ENCODE measurements at regions not wholly inside any gene's neighbourhood (a gene's known extent, or its start where the extent isn't known, plus 50 kb on each side); places are given as distances from the start of the nearest gene placed in this dataset.
A peak's percentile ranks its signal among the peaks of the same experiment; 100 is the strongest.

DNA sequence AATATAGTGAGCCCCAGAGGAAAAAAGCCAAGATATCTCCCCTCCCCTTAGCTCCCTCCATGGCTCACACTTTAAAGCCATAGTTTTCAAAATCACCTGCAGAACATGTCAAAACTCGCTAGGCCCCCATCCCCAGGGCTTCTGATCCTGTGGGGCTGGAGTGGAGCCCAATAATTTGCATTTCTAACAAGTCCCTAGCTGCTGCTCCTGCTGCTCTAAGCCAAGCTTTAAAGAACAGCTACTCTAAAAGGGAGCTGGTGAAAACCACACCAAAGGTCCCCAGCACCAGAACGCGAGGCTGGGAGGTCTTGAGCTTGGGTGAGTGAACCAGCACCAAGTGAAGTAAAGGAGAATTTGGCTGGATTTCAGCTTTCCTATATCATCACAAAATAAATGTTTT is 237.1 kb downstream of the ZNF674 start:
- H3K27me3 ChIP-seq (ENCODE audit: insufficient read depth, low read length): peaks cover 8% of the 10 kb centered on the region
- H3K27ac ChIP-seq (ENCODE audit: low read depth, low read length): no peak overlapping the region
- H3K4me2 ChIP-seq (ENCODE audit: insufficient read depth, low read length): no peak overlapping the region
- H3K79me2 ChIP-seq (ENCODE audit: insufficient read depth, low read length): no peaks in the 10 kb centered on the region
- no peaks in the 10 kb centered on the region for H3K36me3 ChIP-seq (ENCODE audit: insufficient read depth, low read length)
- H3K4me1 ChIP-seq (ENCODE audit: insufficient read depth, low read length): peaks cover 10% of the 10 kb centered on the region
- DNase-seq (ENCODE audit: insufficient read length, low spot score, missing footprints): peak; percentile 26
- H3K4me3 ChIP-seq (ENCODE audit: insufficient read depth, low read length): no peak overlapping the region
- no peaks in the 10 kb centered on the region for H4K20me1 ChIP-seq (ENCODE audit: insufficient read depth, low read length)
- TF ChIP-seq, protein P1, sequence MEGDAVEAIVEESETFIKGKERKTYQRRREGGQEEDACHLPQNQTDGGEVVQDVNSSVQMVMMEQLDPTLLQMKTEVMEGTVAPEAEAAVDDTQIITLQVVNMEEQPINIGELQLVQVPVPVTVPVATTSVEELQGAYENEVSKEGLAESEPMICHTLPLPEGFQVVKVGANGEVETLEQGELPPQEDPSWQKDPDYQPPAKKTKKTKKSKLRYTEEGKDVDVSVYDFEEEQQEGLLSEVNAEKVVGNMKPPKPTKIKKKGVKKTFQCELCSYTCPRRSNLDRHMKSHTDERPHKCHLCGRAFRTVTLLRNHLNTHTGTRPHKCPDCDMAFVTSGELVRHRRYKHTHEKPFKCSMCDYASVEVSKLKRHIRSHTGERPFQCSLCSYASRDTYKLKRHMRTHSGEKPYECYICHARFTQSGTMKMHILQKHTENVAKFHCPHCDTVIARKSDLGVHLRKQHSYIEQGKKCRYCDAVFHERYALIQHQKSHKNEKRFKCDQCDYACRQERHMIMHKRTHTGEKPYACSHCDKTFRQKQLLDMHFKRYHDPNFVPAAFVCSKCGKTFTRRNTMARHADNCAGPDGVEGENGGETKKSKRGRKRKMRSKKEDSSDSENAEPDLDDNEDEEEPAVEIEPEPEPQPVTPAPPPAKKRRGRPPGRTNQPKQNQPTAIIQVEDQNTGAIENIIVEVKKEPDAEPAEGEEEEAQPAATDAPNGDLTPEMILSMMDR (IDR thresholded peaks at IDR 0.05; ENCODE audit: extremely low read depth, low read depth, low read length): no peak
- H2AFZ ChIP-seq (ENCODE audit: low read length): no peak overlapping the region
- H3K9me3 ChIP-seq (ENCODE audit: low read depth, low read length): peaks cover 4% of the 10 kb centered on the region

DNA sequence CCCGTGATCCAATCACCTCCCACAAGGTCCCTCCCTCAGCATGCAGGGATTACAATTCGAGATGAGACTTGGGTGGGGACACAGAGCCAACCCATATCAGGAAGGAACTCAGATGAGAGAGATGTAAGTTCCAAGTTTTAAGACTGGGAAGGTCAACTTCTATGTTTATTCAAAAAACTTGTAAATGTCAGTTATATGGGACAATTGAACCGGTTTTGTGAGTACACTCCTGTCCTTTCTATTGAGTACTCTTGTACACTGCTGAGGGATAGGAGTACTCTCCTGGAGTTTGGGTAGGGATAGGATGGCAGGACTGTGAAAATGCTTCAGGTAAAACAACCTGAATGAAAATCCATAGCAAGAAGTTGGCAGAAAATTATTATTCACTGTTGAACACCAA is 239.1 kb downstream of the ZNF674 start:
- H2AFZ ChIP-seq (ENCODE audit: low read length): no peak overlapping the region
- peaks cover 2% of the 10 kb centered on the region for H3K4me1 ChIP-seq (ENCODE audit: insufficient read depth, low read length)
- no peaks in the 10 kb centered on the region for H3K79me2 ChIP-seq (ENCODE audit: insufficient read depth, low read length)
- H3K36me3 ChIP-seq (ENCODE audit: insufficient read depth, low read length): no peaks in the 10 kb centered on the region
- H3K4me3 ChIP-seq (ENCODE audit: insufficient read depth, low read length): no peak overlapping the region
- H3K27ac ChIP-seq (ENCODE audit: low read depth, low read length): no peak overlapping the region
- TF ChIP-seq, protein P1 (IDR thresholded peaks at IDR 0.05; ENCODE audit: extremely low read depth, low read depth, low read length): no peak
- peaks cover 4% of the 10 kb centered on the region for H3K9me3 ChIP-seq (ENCODE audit: low read depth, low read length)
- H3K27me3 ChIP-seq (ENCODE audit: insufficient read depth, low read length): peaks cover 7% of the 10 kb centered on the region
- no peak overlapping the region for H3K4me2 ChIP-seq (ENCODE audit: insufficient read depth, low read length)
- no peak for DNase-seq (ENCODE audit: insufficient read length, low spot score, missing footprints)
- H4K20me1 ChIP-seq (ENCODE audit: insufficient read depth, low read length): no peaks in the 10 kb centered on the region

DNA sequence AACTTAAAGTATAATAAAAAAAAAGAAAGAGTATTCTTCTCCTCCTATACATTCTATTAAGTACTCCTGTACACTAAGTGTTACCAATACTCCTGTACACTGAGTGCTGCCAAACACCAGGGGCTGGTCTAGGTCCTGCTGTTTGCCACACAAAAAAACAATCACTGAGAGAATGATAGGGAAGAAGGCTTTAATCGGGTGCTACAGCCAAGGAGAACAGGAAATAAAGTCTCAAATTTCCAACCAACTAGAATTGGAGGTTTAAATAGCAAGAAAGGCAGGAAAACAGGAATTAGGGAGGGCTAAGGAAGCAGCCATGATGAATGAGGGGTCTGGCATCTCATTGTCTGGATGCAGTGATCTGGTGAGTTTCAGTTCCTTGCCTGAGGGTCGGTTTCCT is 239.8 kb downstream of the ZNF674 start:
- H3K36me3 ChIP-seq (ENCODE audit: insufficient read depth, low read length): no peaks in the 10 kb centered on the region
- H3K27ac ChIP-seq (ENCODE audit: low read depth, low read length): no peak overlapping the region
- peaks cover 4% of the 10 kb centered on the region for H3K9me3 ChIP-seq (ENCODE audit: low read depth, low read length)
- H4K20me1 ChIP-seq (ENCODE audit: insufficient read depth, low read length): no peaks in the 10 kb centered on the region
- H3K27me3 ChIP-seq (ENCODE audit: insufficient read depth, low read length): peaks cover 7% of the 10 kb centered on the region
- H3K4me1 ChIP-seq (ENCODE audit: insufficient read depth, low read length): no peaks in the 10 kb centered on the region
- H3K79me2 ChIP-seq (ENCODE audit: insufficient read depth, low read length): no peaks in the 10 kb centered on the region
- TF ChIP-seq, protein P1 (IDR thresholded peaks at IDR 0.05; ENCODE audit: extremely low read depth, low read depth, low read length): no peak
- no peak overlapping the region for H2AFZ ChIP-seq (ENCODE audit: low read length)
- no peak overlapping the region for H3K4me2 ChIP-seq (ENCODE audit: insufficient read depth, low read length)
- no peak for DNase-seq (ENCODE audit: insufficient read length, low spot score, missing footprints)
- H3K4me3 ChIP-seq (ENCODE audit: insufficient read depth, low read length): no peak overlapping the region

DNA sequence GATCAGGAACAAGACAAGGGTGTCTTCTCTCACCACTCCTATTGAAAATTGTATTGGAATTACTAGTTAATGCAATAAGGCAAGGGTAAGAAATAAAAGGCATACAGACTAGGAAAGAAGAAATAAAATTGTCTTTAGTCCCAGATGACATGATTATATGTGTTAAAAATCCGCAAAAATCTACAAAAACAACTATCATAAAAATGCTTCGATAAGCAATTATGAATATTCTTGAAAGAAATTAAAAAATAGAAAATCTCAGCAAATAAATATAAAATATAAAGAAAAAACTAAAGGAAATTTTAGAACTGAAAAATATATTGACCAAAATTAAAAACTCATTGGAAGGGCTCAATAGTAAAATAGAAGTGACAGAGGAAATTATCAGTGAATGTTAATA is 243.3 kb downstream of the ZNF674 start:
- H3K36me3 ChIP-seq (ENCODE audit: insufficient read depth, low read length): no peaks in the 10 kb centered on the region
- no peaks in the 10 kb centered on the region for H3K79me2 ChIP-seq (ENCODE audit: insufficient read depth, low read length)
- no peak overlapping the region for H3K4me2 ChIP-seq (ENCODE audit: insufficient read depth, low read length)
- H3K4me3 ChIP-seq (ENCODE audit: insufficient read depth, low read length): no peak overlapping the region
- no peak overlapping the region for H3K27ac ChIP-seq (ENCODE audit: low read depth, low read length)
- TF ChIP-seq, protein P1 (IDR thresholded peaks at IDR 0.05; ENCODE audit: extremely low read depth, low read depth, low read length): no peak
- peaks cover 4% of the 10 kb centered on the region for H3K27me3 ChIP-seq (ENCODE audit: insufficient read depth, low read length)
- no peak for DNase-seq (ENCODE audit: insufficient read length, low spot score, missing footprints)
- H3K9me3 ChIP-seq (ENCODE audit: low read depth, low read length): peaks cover 4% of the 10 kb centered on the region
- no peaks in the 10 kb centered on the region for H4K20me1 ChIP-seq (ENCODE audit: insufficient read depth, low read length)
- H3K4me1 ChIP-seq (ENCODE audit: insufficient read depth, low read length): peaks cover 2% of the 10 kb centered on the region
- no peak overlapping the region for H2AFZ ChIP-seq (ENCODE audit: low read length)
